ENCODE measurements at regions not wholly inside any gene's neighbourhood (a gene's known extent, or its start where the extent isn't known, plus 50 kb on each side); places are given as distances from the start of the nearest gene placed in this dataset.

- no peak for TF ChIP-seq CTCF (IDR thresholded peaks at IDR 0.05; ENCODE audit: low read depth, low read length)
- H3K4me3 ChIP-seq (replicated peaks in 1 of 2; ENCODE audit: low read depth in 2 of 2, low read length in 2 of 2) = no peak overlapping the region
- no peak for DNase-seq (ENCODE audit: low read depth in 2 of 2)
Observed at GRCh38 chr2:8256905-8257304, 425.0 kb upstream of the ID2 start.

- TF ChIP-seq CTCF (IDR thresholded peaks at IDR 0.05; ENCODE audit: low read depth, low read length) = no peak
- no peak overlapping the region for H3K4me3 ChIP-seq (replicated peaks in 1 of 2; ENCODE audit: low read depth in 2 of 2, low read length in 2 of 2)
- DNase-seq (ENCODE audit: low read depth in 2 of 2) = no peak
Observed at GRCh38 chr2:8257502-8257901, 424.4 kb upstream of the ID2 start.

- TF ChIP-seq CTCF (IDR thresholded peaks at IDR 0.05; ENCODE audit: low read depth, low read length) = no peak
- H3K4me3 ChIP-seq (replicated peaks in 1 of 2; ENCODE audit: low read depth in 2 of 2, low read length in 2 of 2) = no peak overlapping the region
- DNase-seq (ENCODE audit: low read depth in 2 of 2) = no peak
Observed at GRCh38 chr2:8258406-8258805, 423.4 kb upstream of the ID2 start.

- DNase-seq (ENCODE audit: low read depth in 2 of 2) = no peak
Observed at GRCh38 chr2:8259106-8259840, 422.6 kb upstream of the ID2 start.

GRCh38 chr2:8259841-8260178 lies 422.0 kb upstream of the ID2 start:
- TF ChIP-seq CTCF (IDR thresholded peaks at IDR 0.05; ENCODE audit: low read depth, low read length) = no peak
- no peak overlapping the region for H3K4me3 ChIP-seq (replicated peaks in 1 of 2; ENCODE audit: low read depth in 2 of 2, low read length in 2 of 2)
- DNase-seq (ENCODE audit: low read depth in 2 of 2) = no peak

More at GRCh38 chr2:8259106-8259840, 422.6 kb upstream of the ID2 start:
- no peak overlapping the region for H3K4me3 ChIP-seq (replicated peaks in 1 of 2; ENCODE audit: low read depth in 2 of 2, low read length in 2 of 2)
- no peak for TF ChIP-seq CTCF (IDR thresholded peaks at IDR 0.05; ENCODE audit: low read depth, low read length)

GRCh38 chr2:8260213-8260612 lies 421.6 kb upstream of the ID2 start:
- no peak for DNase-seq (ENCODE audit: low read depth in 2 of 2)

More at GRCh38 chr2:8260213-8260612, 421.6 kb upstream of the ID2 start:
- no peak for TF ChIP-seq CTCF (IDR thresholded peaks at IDR 0.05; ENCODE audit: low read depth, low read length)
- H3K4me3 ChIP-seq (replicated peaks in 1 of 2; ENCODE audit: low read depth in 2 of 2, low read length in 2 of 2) = no peak overlapping the region
